ENCODE measurements at regions not wholly inside any gene's neighbourhood (a gene's known extent, or its start where the extent isn't known, plus 50 kb on each side); places are given as distances from the start of the nearest gene placed in this dataset.

- no peak for TF ChIP-seq POLR2AphosphoS5 (IDR thresholded peaks at IDR 0.05)
- no peak for TF ChIP-seq CTCF (IDR thresholded peaks at IDR 0.05)
- TF ChIP-seq POLR2A (IDR thresholded peaks at IDR 0.05): no peak
These were observed 440.3 kb upstream of the TPK1 start for GRCh38 chr7:145276118-145276517.

All from breast epithelium (tissue), 3 donors.